SU-DHL-6 (cell line): ENCODE measurements at regions not wholly inside any gene's neighbourhood (a gene's known extent, or its start where the extent isn't known, plus 50 kb on each side); places are given as distances from the start of the nearest gene placed in this dataset.

ENCODE experiments used
- H2AFZ ChIP-seq: fragments of 200-600 bp; sonication (generic); 2 replicates; pipeline ENCODE4 v1.6.1; 2014; ENCODE audit warnings: low read depth, mild to moderate bottlenecking, moderate library complexity, mixed read lengths, antibody characterized with exemption, low read length; ENCODE audit not compliant: severe bottlenecking
- H3F3A ChIP-seq: fragments of 200-600 bp; shearing (Covaris generic); 2 replicates; pipeline ENCODE4 v1.6.0; 2016; ENCODE audit warnings: antibody characterized with exemption, mild to moderate bottlenecking; ENCODE audit not compliant: insufficient read depth
- H3K27ac ChIP-seq: fragments of 200-600 bp; sonication (generic); 2 replicates; pipeline ENCODE4 v1.5.1; 2016; ENCODE audit warnings: low read depth, mild to moderate bottlenecking, low read length, moderate library complexity, mixed read lengths
- H3K27me3 ChIP-seq: fragments of 200-600 bp; sonication (generic), shearing (Covaris generic); 2 replicates; pipeline ENCODE4 v1.6.0; 2014; ENCODE audit warnings: mild to moderate bottlenecking, low read length
- H3K36me3 ChIP-seq: fragments of 200-600 bp; sonication (generic); 2 replicates; pipeline ENCODE4 v1.6.1; 2014; ENCODE audit warnings: mild to moderate bottlenecking, low read length, mixed read lengths
- H3K4me2 ChIP-seq: fragments of 300-600, 200-600 bp; shearing (Covaris generic), sonication (generic); 2 replicates; pipeline ENCODE4 v1.6.0; 2014; ENCODE audit warnings: low read length, low read depth, mild to moderate bottlenecking; ENCODE audit not compliant: poor library complexity, severe bottlenecking
- H3K4me3 ChIP-seq: fragments of 200-600 bp; sonication (generic); 2 replicates; pipeline ENCODE4 v1.5.1; 2014; ENCODE audit warnings: antibody characterized with exemption, low read length, mild to moderate bottlenecking, mixed read lengths; ENCODE audit not compliant: insufficient read depth, poor library complexity, severe bottlenecking
- H3K79me2 ChIP-seq: fragments of 200-600 bp; sonication (generic); 2 replicates; pipeline ENCODE4 v1.6.1; 2014; ENCODE audit warnings: mild to moderate bottlenecking, low read length, moderate library complexity; ENCODE audit not compliant: insufficient read depth
- H3K9ac ChIP-seq: fragments of 200-600 bp; sonication (generic); 2 replicates; pipeline ENCODE4 v1.7.0; 2014; ENCODE audit warnings: mild to moderate bottlenecking, low read length
- H3K9me2 ChIP-seq: fragments of 200-600 bp; sonication (generic); replicated peaks from 2 replicates; pipeline ENCODE4 v1.6.1; 2014; ENCODE audit warnings: low read length; ENCODE audit not compliant: insufficient read depth
- H3K9me3 ChIP-seq: fragments of 200-600 bp; sonication (generic); 2 replicates; pipeline ENCODE4 v1.6.1; 2014; ENCODE audit warnings: low read length, mixed read lengths; ENCODE audit not compliant: insufficient read depth
- H4K20me1 ChIP-seq: fragments of 200-600 bp; sonication (generic); 2 replicates; pipeline ENCODE4 v1.6.1; 2014; ENCODE audit warnings: low read depth, mild to moderate bottlenecking, antibody characterized with exemption, low read length, moderate library complexity, mixed read lengths
- EZH2phosphoT487 ChIP-seq: fragments of 200-600 bp; sonication (generic), shearing (Covaris generic); conservative IDR thresholded peaks from 2 replicates; pipeline ENCODE4 v1.6.1; 2018; ENCODE audit warnings: mild to moderate bottlenecking, antibody characterized with exemption, low read length, moderate library complexity, mixed read lengths
- TF ChIP-seq, protein P1 (sequence below): fragments of 200-600 bp; sonication (generic); IDR thresholded peaks from one replicate; pipeline ENCODE4 v1.5.1; 2017; ENCODE audit warnings: antibody characterized with exemption, mild to moderate bottlenecking, low read length, moderate library complexity; ENCODE audit not compliant: insufficient read depth, poor library complexity, severe bottlenecking

DNA sequence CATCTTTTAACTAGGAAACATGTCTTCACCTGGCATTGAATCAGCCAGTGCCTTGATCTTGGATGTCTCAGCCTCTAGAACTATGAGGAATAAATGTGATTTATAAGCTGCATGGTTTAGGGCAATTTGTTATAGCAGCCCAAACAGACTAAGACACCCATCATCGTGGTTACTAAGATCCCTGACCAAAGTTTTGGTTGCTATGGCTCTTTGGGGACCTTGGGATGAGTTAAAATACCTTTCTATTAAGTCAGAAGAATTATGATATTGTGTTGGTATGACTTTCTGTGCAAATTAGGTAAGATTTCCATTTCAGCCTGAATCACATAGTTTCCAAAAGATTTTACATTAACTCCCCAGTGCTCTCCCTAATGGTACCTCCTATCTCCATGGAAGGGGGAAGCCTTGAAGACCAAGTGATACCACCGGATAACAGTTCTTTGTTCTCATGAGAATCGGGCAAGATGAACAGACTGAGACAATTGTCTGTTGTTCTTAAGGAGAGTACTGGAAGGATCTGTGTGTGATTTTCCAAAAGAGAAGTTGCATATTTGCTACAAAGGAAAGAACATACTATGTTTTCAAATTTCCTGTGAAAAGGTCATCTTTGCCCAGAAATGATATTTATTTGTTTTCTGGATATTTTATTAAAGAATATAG lies 60.4 kb upstream of the UBASH3B start:
- H3K9ac ChIP-seq, result no peak overlapping the region

DNA sequence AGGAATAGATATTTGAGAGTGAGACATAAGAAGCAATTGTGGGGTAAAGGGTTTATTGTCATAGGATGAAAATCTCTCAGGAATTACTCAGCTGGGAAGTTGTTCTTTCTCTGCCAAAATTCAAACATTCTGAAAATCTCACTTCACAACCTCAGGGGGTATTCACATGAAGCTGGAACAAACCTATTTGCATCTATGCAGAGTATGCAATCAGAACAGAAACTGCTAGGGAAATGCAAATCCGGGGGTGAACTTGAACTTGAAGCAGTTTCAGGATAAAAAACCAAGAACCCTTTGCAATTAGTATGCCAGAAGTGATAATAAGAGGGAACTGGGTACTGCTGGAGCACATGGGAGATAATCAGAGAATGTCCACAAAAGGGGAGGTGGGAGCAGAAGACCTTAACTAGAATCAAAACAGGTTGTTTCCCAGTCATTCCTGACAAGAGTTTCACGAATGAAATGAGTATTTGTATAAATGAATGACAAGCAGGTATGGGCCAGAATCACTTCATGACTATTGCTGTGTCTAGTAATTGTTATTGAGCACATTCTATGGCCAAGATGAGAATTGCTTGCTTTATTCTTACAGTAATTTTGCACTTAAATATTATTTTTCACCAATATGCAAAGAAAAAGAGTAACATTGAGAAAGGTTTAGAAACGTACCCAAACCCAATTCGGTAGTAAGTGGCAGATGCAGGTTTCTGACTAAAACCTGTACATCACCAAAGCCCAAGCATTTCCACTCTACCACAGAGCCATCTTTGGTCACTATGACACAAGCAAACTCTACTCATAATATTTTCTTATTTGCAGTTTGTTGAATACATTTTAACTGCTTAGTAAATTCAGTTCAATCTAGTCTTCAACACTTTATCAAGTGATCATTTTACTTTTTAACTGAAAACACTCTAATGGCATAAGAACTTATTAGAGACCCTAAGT lies 61.8 kb upstream of the UBASH3B start:
- Histone ChIP-seq H2AFZ (no peak overlapping the region), H3K9me2 (no peaks in the 10 kb centered on the region), H3K27me3 (no peaks in the 10 kb centered on the region), H3K79me2 (no peaks in the 10 kb centered on the region), H4K20me1 (no peaks in the 10 kb centered on the region), H3K27ac (no peak overlapping the region), H3K36me3 (no peaks in the 10 kb centered on the region), H3K4me3 (no peak overlapping the region), H3K9ac (no peak overlapping the region), H3F3A (no peaks in the 10 kb centered on the region), H3K4me2 (no peak overlapping the region), H3K9me3 (no peaks in the 10 kb centered on the region)
- TF ChIP-seq EZH2phosphoT487, result no peak
- TF ChIP-seq, protein P1, sequence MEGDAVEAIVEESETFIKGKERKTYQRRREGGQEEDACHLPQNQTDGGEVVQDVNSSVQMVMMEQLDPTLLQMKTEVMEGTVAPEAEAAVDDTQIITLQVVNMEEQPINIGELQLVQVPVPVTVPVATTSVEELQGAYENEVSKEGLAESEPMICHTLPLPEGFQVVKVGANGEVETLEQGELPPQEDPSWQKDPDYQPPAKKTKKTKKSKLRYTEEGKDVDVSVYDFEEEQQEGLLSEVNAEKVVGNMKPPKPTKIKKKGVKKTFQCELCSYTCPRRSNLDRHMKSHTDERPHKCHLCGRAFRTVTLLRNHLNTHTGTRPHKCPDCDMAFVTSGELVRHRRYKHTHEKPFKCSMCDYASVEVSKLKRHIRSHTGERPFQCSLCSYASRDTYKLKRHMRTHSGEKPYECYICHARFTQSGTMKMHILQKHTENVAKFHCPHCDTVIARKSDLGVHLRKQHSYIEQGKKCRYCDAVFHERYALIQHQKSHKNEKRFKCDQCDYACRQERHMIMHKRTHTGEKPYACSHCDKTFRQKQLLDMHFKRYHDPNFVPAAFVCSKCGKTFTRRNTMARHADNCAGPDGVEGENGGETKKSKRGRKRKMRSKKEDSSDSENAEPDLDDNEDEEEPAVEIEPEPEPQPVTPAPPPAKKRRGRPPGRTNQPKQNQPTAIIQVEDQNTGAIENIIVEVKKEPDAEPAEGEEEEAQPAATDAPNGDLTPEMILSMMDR, result no peak

More for the DNA sequence above, 60.4 kb upstream of the UBASH3B start:
- Histone ChIP-seq H3K36me3 (no peaks in the 10 kb centered on the region), H3K27me3 (no peaks in the 10 kb centered on the region), H2AFZ (no peak overlapping the region), H3K27ac (no peak overlapping the region), H3F3A (no peaks in the 10 kb centered on the region), H3K4me2 (no peak overlapping the region), H3K79me2 (no peaks in the 10 kb centered on the region), H3K9me3 (no peaks in the 10 kb centered on the region), H3K4me3 (no peak overlapping the region), H3K9me2 (no peaks in the 10 kb centered on the region), H4K20me1 (no peaks in the 10 kb centered on the region)
- TF ChIP-seq EZH2phosphoT487, result no peak
- TF ChIP-seq, protein P1, result no peak

DNA sequence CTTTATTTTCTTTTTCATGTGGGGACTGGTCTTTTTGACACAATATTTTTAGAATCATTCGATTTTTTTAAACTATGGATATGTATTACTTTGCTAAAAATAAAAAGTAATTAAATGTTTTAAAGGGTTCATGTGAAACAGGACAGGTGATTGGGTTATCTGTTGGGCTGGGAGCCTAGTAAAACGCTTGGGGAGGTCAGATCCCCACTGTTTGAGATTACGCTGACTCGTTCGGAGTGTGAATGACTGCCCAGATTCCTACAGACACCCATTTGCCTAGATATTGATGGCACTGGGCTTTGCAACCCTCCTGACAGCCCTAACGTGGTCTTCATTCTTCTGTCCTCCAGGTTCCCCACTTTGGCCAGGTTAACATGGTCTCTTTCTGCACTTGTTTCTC lies 62.9 kb upstream of the UBASH3B start:
- H2AFZ ChIP-seq, result no peak overlapping the region
- H3K4me2 ChIP-seq, result no peak overlapping the region
- no peaks in the 10 kb centered on the region for H3K9me2 ChIP-seq
- TF ChIP-seq, protein P1, result no peak
- TF ChIP-seq EZH2phosphoT487, result no peak
- H3K9ac ChIP-seq, result no peak overlapping the region
- H3K27ac ChIP-seq, result no peak overlapping the region
- no peaks in the 10 kb centered on the region for H3K79me2 ChIP-seq
- H3K4me3 ChIP-seq, result no peak overlapping the region
- H3F3A ChIP-seq, result no peaks in the 10 kb centered on the region
- H3K9me3 ChIP-seq, result no peaks in the 10 kb centered on the region
- H3K36me3 ChIP-seq, result no peaks in the 10 kb centered on the region
- H4K20me1 ChIP-seq, result no peaks in the 10 kb centered on the region
- no peaks in the 10 kb centered on the region for H3K27me3 ChIP-seq
